RWPE2 (cell line): ENCODE measurements at regions not wholly inside any gene's neighbourhood (a gene's known extent, or its start where the extent isn't known, plus 50 kb on each side); places are given as distances from the start of the nearest gene placed in this dataset.

ENCODE experiments used
- ATAC-seq: fragments of 200-7000 bp; cut with Tn5 transposase; 3 replicates; pipeline ENCODE4 v1.9.1; 2021; ENCODE audit warnings: low read depth
- DNase-seq: peaks from one replicate; pipeline ENCODE4 v3.0.0-alpha.2; 2020; ENCODE audit warnings: low spot score
- H3K27ac ChIP-seq: fragments of 450-650 bp; 2 replicates; pipeline ENCODE4 v1.5.1; 2017; ENCODE audit warnings: mild to moderate bottlenecking; ENCODE audit not compliant: poor library complexity, severe bottlenecking
- H3K27me3 ChIP-seq: fragments of 250-450 bp; sonication (Bioruptor Pico); 2 replicates; pipeline ENCODE4 v1.5.1; 2021; ENCODE audit warnings: mild to moderate bottlenecking, moderate library complexity; ENCODE audit not compliant: insufficient read depth, poor library complexity, severe bottlenecking
- H3K36me3 ChIP-seq: fragments of 250-450 bp; sonication (Bioruptor Pico); 2 replicates; pipeline ENCODE4 v1.5.1; 2020; ENCODE audit warnings: low read depth, mild to moderate bottlenecking, moderate library complexity
- H3K4me1 ChIP-seq: fragments of 250-450 bp; sonication (Bioruptor Pico); 2 replicates; pipeline ENCODE4 v1.5.1; 2021; ENCODE audit warnings: mild to moderate bottlenecking, moderate library complexity; ENCODE audit not compliant: insufficient read depth, poor library complexity, severe bottlenecking
- H3K4me3 ChIP-seq: fragments of 250-450 bp; sonication (Bioruptor Pico); 2 replicates; pipeline ENCODE4 v1.5.1; 2021; ENCODE audit warnings: mild to moderate bottlenecking, moderate library complexity; ENCODE audit not compliant: severe bottlenecking
- H3K9me3 ChIP-seq: fragments of 250-450 bp; sonication (Bioruptor Pico); 2 replicates; pipeline ENCODE4 v1.5.1; 2021; ENCODE audit warnings: mild to moderate bottlenecking, moderate library complexity; ENCODE audit not compliant: severe bottlenecking
- CTCF ChIP-seq: fragments of 450-650 bp; IDR thresholded peaks from one replicate; pipeline ENCODE4 v1.5.1; 2017; ENCODE audit warnings: mild to moderate bottlenecking, moderate library complexity; ENCODE audit not compliant: poor library complexity, severe bottlenecking

GRCh38 chr14:86714575-86714974, 1184.6 kb downstream of the FLRT2 start:
- DNase-seq (no peak), ATAC-seq (no peak)
- no peak for TF ChIP-seq CTCF
- no peak overlapping the region for H3K27ac ChIP-seq
- no peaks in the 10 kb centered on the region for H3K36me3 ChIP-seq
- no peaks in the 10 kb centered on the region for H3K9me3 ChIP-seq
- H3K4me1 ChIP-seq, result no peaks in the 10 kb centered on the region
- no peak overlapping the region for H3K4me3 ChIP-seq
- H3K27me3 ChIP-seq, result no peaks in the 10 kb centered on the region

- H3K27ac ChIP-seq, result no peak overlapping the region
- H3K9me3 ChIP-seq, result no peaks in the 10 kb centered on the region
- TF ChIP-seq CTCF, result no peak
- H3K4me3 ChIP-seq, result no peak overlapping the region
- no peaks in the 10 kb centered on the region for H3K4me1 ChIP-seq
- ATAC-seq (no peak), DNase-seq (no peak)
- H3K27me3 ChIP-seq, result no peaks in the 10 kb centered on the region
- no peaks in the 10 kb centered on the region for H3K36me3 ChIP-seq
Observed at GRCh38 chr14:86714153-86714552, 1184.2 kb downstream of the FLRT2 start.

- DNase-seq, result no peak
- no peak for TF ChIP-seq CTCF
- Histone ChIP-seq H3K36me3 (no peaks in the 10 kb centered on the region), H3K27me3 (no peaks in the 10 kb centered on the region), H3K27ac (no peak overlapping the region), H3K4me1 (no peaks in the 10 kb centered on the region), H3K4me3 (no peak overlapping the region), H3K9me3 (no peaks in the 10 kb centered on the region)
- ATAC-seq, result no peak
Observed at GRCh38 chr14:86712727-86713126, 1182.8 kb downstream of the FLRT2 start.

- ATAC-seq (no peak), DNase-seq (no peak)
- H3K36me3 ChIP-seq, result no peaks in the 10 kb centered on the region
- H3K4me3 ChIP-seq, result no peak overlapping the region
- no peaks in the 10 kb centered on the region for H3K4me1 ChIP-seq
- no peak for TF ChIP-seq CTCF
- no peaks in the 10 kb centered on the region for H3K9me3 ChIP-seq
- H3K27me3 ChIP-seq, result no peaks in the 10 kb centered on the region
- H3K27ac ChIP-seq, result no peak overlapping the region
Observed at GRCh38 chr14:86712176-86712575, 1182.2 kb downstream of the FLRT2 start.

- ATAC-seq (no peak), DNase-seq (no peak)
- no peak overlapping the region for H3K4me3 ChIP-seq
- no peaks in the 10 kb centered on the region for H3K27me3 ChIP-seq
- no peaks in the 10 kb centered on the region for H3K4me1 ChIP-seq
- no peaks in the 10 kb centered on the region for H3K36me3 ChIP-seq
- TF ChIP-seq CTCF, result no peak
- H3K9me3 ChIP-seq, result no peaks in the 10 kb centered on the region
- no peak overlapping the region for H3K27ac ChIP-seq
Observed at GRCh38 chr14:86708846-86709339, 1178.9 kb downstream of the FLRT2 start.
